ENCODE measurements at regions not wholly inside any gene's neighbourhood (a gene's known extent, or its start where the extent isn't known, plus 50 kb on each side); places are given as distances from the start of the nearest gene placed in this dataset.

DNA sequence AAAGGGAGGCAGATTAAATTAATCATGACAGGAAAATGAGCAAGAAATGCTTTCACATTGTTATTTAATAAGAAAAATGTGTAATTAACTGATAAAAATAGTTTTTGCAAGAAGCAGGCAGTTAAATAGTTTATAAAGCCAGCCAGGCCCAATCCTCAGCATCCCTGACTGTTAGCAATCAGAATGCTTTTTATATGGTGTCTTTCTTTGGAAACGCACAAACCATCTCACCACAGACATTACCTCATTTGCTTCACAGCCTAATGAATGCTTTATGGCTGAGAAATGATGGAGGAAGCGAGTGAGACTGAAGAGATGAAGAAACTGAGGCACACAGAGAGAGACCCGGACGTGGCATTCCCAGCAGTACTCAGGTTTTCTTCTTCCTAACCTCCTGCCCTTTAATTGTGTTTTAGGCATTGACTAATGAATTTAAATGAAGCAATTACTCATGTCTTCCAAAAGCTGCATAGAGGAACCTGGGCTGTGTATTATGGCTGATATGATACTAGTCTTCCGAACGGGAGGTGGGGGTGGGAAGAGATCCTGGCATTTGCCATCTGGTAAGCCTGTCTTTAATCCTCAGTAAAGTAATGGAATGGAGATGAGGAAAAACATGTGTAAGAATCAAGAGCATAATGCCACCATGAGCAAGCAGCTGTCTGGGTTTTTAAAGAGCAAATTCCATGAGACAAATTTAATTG, 116.1 kb upstream of the LMO4 start:
- Histone ChIP-seq H3K79me2 (ENCODE audit: insufficient read depth) (no peaks in the 10 kb centered on the region), H3K27ac (ENCODE audit: low read depth in 2 of 2, low read length in 1 of 2) (peak overlapping the region in 1 of 2 experiments; percentile 34; a peak in 1 of 4 replicates), H3K9ac (no peak overlapping the region), H3K4me3 (ENCODE audit: low read depth in 2 of 2, low read length in 1 of 2) (no peak overlapping the region), H3K4me1 (ENCODE audit: control insufficient read depth in 1 of 2, insufficient read depth in 2 of 2, low read depth in 1 of 2, low read length in 1 of 2) (peaks cover 0 to 5% of the 10 kb centered on the region in 2 experiments; a peak in 2 of 4 replicates), H3K36me3 (replicated peaks in 1 of 2; ENCODE audit: control insufficient read depth in 1 of 2, insufficient read depth in 2 of 2, low read length in 1 of 2) (no peaks in the 10 kb centered on the region), H3F3A (replicated peaks; ENCODE audit: insufficient read depth) (no peaks in the 10 kb centered on the region), H2AFZ (ENCODE audit: low read depth) (peak overlapping the region; percentile 32; the same call in 1 of the 2 replicates), H3K4me2 (no peak overlapping the region), H4K20me1 (ENCODE audit: insufficient read depth) (no peaks in the 10 kb centered on the region), H3K9me3 (no peaks in the 10 kb centered on the region), H3K27me3 (ENCODE audit: insufficient read depth) (no peaks in the 10 kb centered on the region), H3K9me2 (no peaks in the 10 kb centered on the region)
- TF ChIP-seq ELF1 (IDR thresholded peaks at IDR 0.05) (no peak), MEF2A (IDR thresholded peaks at IDR 0.05; ENCODE audit: borderline replicate concordance, low read depth) (no peak), CHD2 (IDR thresholded peaks at IDR 0.05; ENCODE audit: low read length, partially characterized antibody) (no peak), TAF1 (IDR thresholded peaks at IDR 0.05; ENCODE audit: borderline replicate concordance, low read depth, low read length) (no peak), POLR2AphosphoS5 (IDR thresholded peaks at IDR 0.05; ENCODE audit: low read depth, low read length) (no peak), GATA2 (CRISPR knock-in tag; IDR thresholded peaks at IDR 0.05) (no peak), EP300 (IDR thresholded peaks at IDR 0.05; ENCODE audit: borderline replicate concordance in 1 of 2, low read depth in 1 of 2, low read length in 1 of 2) (no peak), TEAD4 (IDR thresholded peaks at IDR 0.05; ENCODE audit: borderline replicate concordance, insufficient read depth) (no peak), NRF1 (IDR thresholded peaks at IDR 0.05; ENCODE audit: low read depth, low read length) (no peak), JUND (IDR thresholded peaks at IDR 0.05) (no peak), TCF12 (IDR thresholded peaks at IDR 0.05) (no peak), NFIC (IDR thresholded peaks at IDR 0.05; ENCODE audit: borderline replicate concordance) (no peak), GABPA (IDR thresholded peaks at IDR 0.05; ENCODE audit: low read depth) (no peak), SIN3A (IDR thresholded peaks at IDR 0.05; ENCODE audit: borderline replicate concordance, low read depth, low read length) (no peak)
- TF ChIP-seq, protein P1, sequence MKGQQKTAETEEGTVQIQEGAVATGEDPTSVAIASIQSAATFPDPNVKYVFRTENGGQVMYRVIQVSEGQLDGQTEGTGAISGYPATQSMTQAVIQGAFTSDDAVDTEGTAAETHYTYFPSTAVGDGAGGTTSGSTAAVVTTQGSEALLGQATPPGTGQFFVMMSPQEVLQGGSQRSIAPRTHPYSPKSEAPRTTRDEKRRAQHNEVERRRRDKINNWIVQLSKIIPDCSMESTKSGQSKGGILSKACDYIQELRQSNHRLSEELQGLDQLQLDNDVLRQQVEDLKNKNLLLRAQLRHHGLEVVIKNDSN (IDR thresholded peaks at IDR 0.05; ENCODE audit: borderline replicate concordance, low read depth) = no peak
- TF ChIP-seq, protein P2, sequence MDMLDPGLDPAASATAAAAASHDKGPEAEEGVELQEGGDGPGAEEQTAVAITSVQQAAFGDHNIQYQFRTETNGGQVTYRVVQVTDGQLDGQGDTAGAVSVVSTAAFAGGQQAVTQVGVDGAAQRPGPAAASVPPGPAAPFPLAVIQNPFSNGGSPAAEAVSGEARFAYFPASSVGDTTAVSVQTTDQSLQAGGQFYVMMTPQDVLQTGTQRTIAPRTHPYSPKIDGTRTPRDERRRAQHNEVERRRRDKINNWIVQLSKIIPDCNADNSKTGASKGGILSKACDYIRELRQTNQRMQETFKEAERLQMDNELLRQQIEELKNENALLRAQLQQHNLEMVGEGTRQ (IDR thresholded peaks at IDR 0.05; ENCODE audit: borderline replicate concordance, low read depth, low read length) = no peak
- TF ChIP-seq, protein P3, sequence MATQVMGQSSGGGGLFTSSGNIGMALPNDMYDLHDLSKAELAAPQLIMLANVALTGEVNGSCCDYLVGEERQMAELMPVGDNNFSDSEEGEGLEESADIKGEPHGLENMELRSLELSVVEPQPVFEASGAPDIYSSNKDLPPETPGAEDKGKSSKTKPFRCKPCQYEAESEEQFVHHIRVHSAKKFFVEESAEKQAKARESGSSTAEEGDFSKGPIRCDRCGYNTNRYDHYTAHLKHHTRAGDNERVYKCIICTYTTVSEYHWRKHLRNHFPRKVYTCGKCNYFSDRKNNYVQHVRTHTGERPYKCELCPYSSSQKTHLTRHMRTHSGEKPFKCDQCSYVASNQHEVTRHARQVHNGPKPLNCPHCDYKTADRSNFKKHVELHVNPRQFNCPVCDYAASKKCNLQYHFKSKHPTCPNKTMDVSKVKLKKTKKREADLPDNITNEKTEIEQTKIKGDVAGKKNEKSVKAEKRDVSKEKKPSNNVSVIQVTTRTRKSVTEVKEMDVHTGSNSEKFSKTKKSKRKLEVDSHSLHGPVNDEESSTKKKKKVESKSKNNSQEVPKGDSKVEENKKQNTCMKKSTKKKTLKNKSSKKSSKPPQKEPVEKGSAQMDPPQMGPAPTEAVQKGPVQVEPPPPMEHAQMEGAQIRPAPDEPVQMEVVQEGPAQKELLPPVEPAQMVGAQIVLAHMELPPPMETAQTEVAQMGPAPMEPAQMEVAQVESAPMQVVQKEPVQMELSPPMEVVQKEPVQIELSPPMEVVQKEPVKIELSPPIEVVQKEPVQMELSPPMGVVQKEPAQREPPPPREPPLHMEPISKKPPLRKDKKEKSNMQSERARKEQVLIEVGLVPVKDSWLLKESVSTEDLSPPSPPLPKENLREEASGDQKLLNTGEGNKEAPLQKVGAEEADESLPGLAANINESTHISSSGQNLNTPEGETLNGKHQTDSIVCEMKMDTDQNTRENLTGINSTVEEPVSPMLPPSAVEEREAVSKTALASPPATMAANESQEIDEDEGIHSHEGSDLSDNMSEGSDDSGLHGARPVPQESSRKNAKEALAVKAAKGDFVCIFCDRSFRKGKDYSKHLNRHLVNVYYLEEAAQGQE (IDR thresholded peaks at IDR 0.05; ENCODE audit: low read depth, low read length) = no peak
- ChIA-PET POLR2A (no interaction called here), CTCF (no interaction called here)
- WGBS (ENCODE audit: low lambda C conversion rate) = 45% methylated on average over 6 of the region's 6 CpGs
- DNase-seq = peak; percentile 6

Measured in SK-N-SH (cell line).